ENCODE measurements at regions not wholly inside any gene's neighbourhood (a gene's known extent, or its start where the extent isn't known, plus 50 kb on each side); places are given as distances from the start of the nearest gene placed in this dataset.

GRCh38 chrX:40434947-40435346 is 145.8 kb upstream of the ATP6AP2 start:
- H3K4me3 ChIP-seq = no peak overlapping the region
- in situ Hi-C loops (cut with MboI; ENCODE audit: low sequenced_read_pairs) = no loop called here
- H3K9me3 ChIP-seq = peaks cover 2% of the 10 kb centered on the region; the same call in 1 of the 2 replicates
- H3K4me1 ChIP-seq = peaks cover 10% of the 10 kb centered on the region
- H3K36me3 ChIP-seq (replicated peaks) = no peaks in the 10 kb centered on the region
- peak; percentile 66 to 76 for DNase-seq (ENCODE audit: low spot score in 2 of 2)
- no peaks in the 10 kb centered on the region for H3K27me3 ChIP-seq (ENCODE audit: low read depth)

GRCh38 chrX:40434443-40434842 is 146.3 kb upstream of the ATP6AP2 start:
- Histone ChIP-seq H3K27me3 (ENCODE audit: low read depth) (no peaks in the 10 kb centered on the region), H3K9me3 (peaks cover 2% of the 10 kb centered on the region; the same call in 1 of the 2 replicates), H3K4me1 (peaks cover 10% of the 10 kb centered on the region), H3K4me3 (no peak overlapping the region), H3K36me3 (replicated peaks) (no peaks in the 10 kb centered on the region)
- in situ Hi-C loops (cut with MboI; ENCODE audit: low sequenced_read_pairs) = no loop called here
- no peak for DNase-seq (ENCODE audit: low spot score in 2 of 2)

- no peak for DNase-seq (ENCODE audit: low spot score in 2 of 2)
- H3K4me1 ChIP-seq = peaks cover 10% of the 10 kb centered on the region
- peaks cover 2% of the 10 kb centered on the region; the same call in 1 of the 2 replicates for H3K9me3 ChIP-seq
- in situ Hi-C loops (cut with MboI; ENCODE audit: low sequenced_read_pairs) = no loop called here
- H3K36me3 ChIP-seq (replicated peaks) = no peaks in the 10 kb centered on the region
- H3K27me3 ChIP-seq (ENCODE audit: low read depth) = no peaks in the 10 kb centered on the region
- H3K4me3 ChIP-seq = no peak overlapping the region
Measured at GRCh38 chrX:40433160-40433559, 147.6 kb upstream of the ATP6AP2 start.

GRCh38 chrX:40424259-40424658 is 156.5 kb upstream of the ATP6AP2 start:
- H3K4me3 ChIP-seq = no peak overlapping the region
- no peaks in the 10 kb centered on the region for H3K36me3 ChIP-seq (replicated peaks)
- H3K4me1 ChIP-seq = no peaks in the 10 kb centered on the region
- no peaks in the 10 kb centered on the region for H3K9me3 ChIP-seq
- in situ Hi-C loops (cut with MboI; ENCODE audit: low sequenced_read_pairs) = no loop called here
- DNase-seq (ENCODE audit: low spot score in 2 of 2) = no peak
- no peaks in the 10 kb centered on the region for H3K27me3 ChIP-seq (ENCODE audit: low read depth)

GRCh38 chrX:40423299-40423698 is 157.5 kb upstream of the ATP6AP2 start:
- in situ Hi-C loops (cut with MboI; ENCODE audit: low sequenced_read_pairs) = no loop called here
- peak in 1 of 2 experiments; percentile 34 for DNase-seq (ENCODE audit: low spot score in 2 of 2)
- Histone ChIP-seq H3K36me3 (replicated peaks) (no peaks in the 10 kb centered on the region), H3K9me3 (no peaks in the 10 kb centered on the region), H3K4me1 (no peaks in the 10 kb centered on the region), H3K27me3 (ENCODE audit: low read depth) (no peaks in the 10 kb centered on the region), H3K4me3 (no peak overlapping the region)

GRCh38 chrX:40422021-40422420 is 158.7 kb upstream of the ATP6AP2 start:
- no peak for DNase-seq (ENCODE audit: low spot score in 2 of 2)
- Histone ChIP-seq H3K36me3 (replicated peaks) (no peaks in the 10 kb centered on the region), H3K9me3 (no peaks in the 10 kb centered on the region), H3K4me1 (no peaks in the 10 kb centered on the region), H3K4me3 (no peak overlapping the region), H3K27me3 (ENCODE audit: low read depth) (no peaks in the 10 kb centered on the region)
- in situ Hi-C loops (cut with MboI; ENCODE audit: low sequenced_read_pairs) = no loop called here

GRCh38 chrX:40420899-40421729 is 159.7 kb upstream of the ATP6AP2 start:
- H3K4me1 ChIP-seq = no peaks in the 10 kb centered on the region
- H3K9me3 ChIP-seq = no peaks in the 10 kb centered on the region
- DNase-seq (ENCODE audit: low spot score in 2 of 2) = no peak
- in situ Hi-C loops (cut with MboI; ENCODE audit: low sequenced_read_pairs) = no loop called here
- no peaks in the 10 kb centered on the region for H3K27me3 ChIP-seq (ENCODE audit: low read depth)
- no peak overlapping the region for H3K4me3 ChIP-seq
- H3K36me3 ChIP-seq (replicated peaks) = no peaks in the 10 kb centered on the region

GRCh38 chrX:40418813-40419195 is 162.0 kb upstream of the ATP6AP2 start:
- H3K4me1 ChIP-seq = no peaks in the 10 kb centered on the region
- no peaks in the 10 kb centered on the region for H3K36me3 ChIP-seq (replicated peaks)
- in situ Hi-C loops (cut with MboI; ENCODE audit: low sequenced_read_pairs) = no loop called here
- DNase-seq (ENCODE audit: low spot score in 2 of 2) = no peak
- H3K27me3 ChIP-seq (ENCODE audit: low read depth) = no peaks in the 10 kb centered on the region
- no peaks in the 10 kb centered on the region for H3K9me3 ChIP-seq
- H3K4me3 ChIP-seq = no peak overlapping the region

- Histone ChIP-seq H3K4me3 (no peak overlapping the region), H3K27me3 (ENCODE audit: low read depth) (no peaks in the 10 kb centered on the region), H3K36me3 (replicated peaks) (no peaks in the 10 kb centered on the region), H3K4me1 (no peaks in the 10 kb centered on the region), H3K9me3 (no peaks in the 10 kb centered on the region)
- in situ Hi-C loops (cut with MboI; ENCODE audit: low sequenced_read_pairs) = no loop called here
- no peak for DNase-seq (ENCODE audit: low spot score in 2 of 2)
Measured at GRCh38 chrX:40418146-40418812, 162.5 kb upstream of the ATP6AP2 start.

- in situ Hi-C loops (cut with MboI; ENCODE audit: low sequenced_read_pairs) = no loop called here
- Histone ChIP-seq H3K36me3 (replicated peaks) (no peaks in the 10 kb centered on the region), H3K4me3 (no peak overlapping the region), H3K27me3 (ENCODE audit: low read depth) (no peaks in the 10 kb centered on the region), H3K4me1 (no peaks in the 10 kb centered on the region), H3K9me3 (no peaks in the 10 kb centered on the region)
- DNase-seq (ENCODE audit: low spot score in 2 of 2) = no peak
Measured at GRCh38 chrX:40415675-40416074, 165.1 kb upstream of the ATP6AP2 start.

- H3K4me3 ChIP-seq = no peak overlapping the region
- H3K4me1 ChIP-seq = no peaks in the 10 kb centered on the region
- H3K9me3 ChIP-seq = no peaks in the 10 kb centered on the region
- in situ Hi-C loops (cut with MboI; ENCODE audit: low sequenced_read_pairs) = no loop called here
- H3K27me3 ChIP-seq (ENCODE audit: low read depth) = no peaks in the 10 kb centered on the region
- DNase-seq (ENCODE audit: low spot score in 2 of 2) = no peak
- H3K36me3 ChIP-seq (replicated peaks) = no peaks in the 10 kb centered on the region
Measured at GRCh38 chrX:40414335-40414734, 166.4 kb upstream of the ATP6AP2 start.

- no peaks in the 10 kb centered on the region for H3K4me1 ChIP-seq
- H3K27me3 ChIP-seq (ENCODE audit: low read depth) = no peaks in the 10 kb centered on the region
- DNase-seq (ENCODE audit: low spot score in 2 of 2) = peak in 1 of 2 experiments; percentile 32
- H3K9me3 ChIP-seq = peaks cover 3% of the 10 kb centered on the region; the same call in 1 of the 2 replicates
- H3K4me3 ChIP-seq = no peak overlapping the region
- H3K36me3 ChIP-seq (replicated peaks) = no peaks in the 10 kb centered on the region
- in situ Hi-C loops (cut with MboI; ENCODE audit: low sequenced_read_pairs) = no loop called here
Measured at GRCh38 chrX:40411340-40412111, 169.2 kb upstream of the ATP6AP2 start.

- Histone ChIP-seq H3K9me3 (peaks cover 3% of the 10 kb centered on the region; the same call in 1 of the 2 replicates), H3K4me3 (no peak overlapping the region), H3K27me3 (ENCODE audit: low read depth) (no peaks in the 10 kb centered on the region), H3K4me1 (no peaks in the 10 kb centered on the region), H3K36me3 (replicated peaks) (no peaks in the 10 kb centered on the region)
- in situ Hi-C loops (cut with MboI; ENCODE audit: low sequenced_read_pairs) = no loop called here
- no peak for DNase-seq (ENCODE audit: low spot score in 2 of 2)
Measured at GRCh38 chrX:40410859-40411258, 169.9 kb upstream of the ATP6AP2 start.

All from HAP-1 (cell line).